ENCODE measurements at regions not wholly inside any gene's neighbourhood (a gene's known extent, or its start where the extent isn't known, plus 50 kb on each side); places are given as distances from the start of the nearest gene placed in this dataset.

- no peak for DNase-seq (ENCODE audit: low read depth)
- no peak overlapping the region for H3K4me3 ChIP-seq (ENCODE audit: low read depth, low read length)
- TF ChIP-seq CTCF (IDR thresholded peaks at IDR 0.05; ENCODE audit: control insufficient read depth, extremely low read depth, insufficient read depth): no peak
Observed at GRCh38 chr14:104366931-104367865, 212.4 kb upstream of the C14orf180 start.

DNA sequence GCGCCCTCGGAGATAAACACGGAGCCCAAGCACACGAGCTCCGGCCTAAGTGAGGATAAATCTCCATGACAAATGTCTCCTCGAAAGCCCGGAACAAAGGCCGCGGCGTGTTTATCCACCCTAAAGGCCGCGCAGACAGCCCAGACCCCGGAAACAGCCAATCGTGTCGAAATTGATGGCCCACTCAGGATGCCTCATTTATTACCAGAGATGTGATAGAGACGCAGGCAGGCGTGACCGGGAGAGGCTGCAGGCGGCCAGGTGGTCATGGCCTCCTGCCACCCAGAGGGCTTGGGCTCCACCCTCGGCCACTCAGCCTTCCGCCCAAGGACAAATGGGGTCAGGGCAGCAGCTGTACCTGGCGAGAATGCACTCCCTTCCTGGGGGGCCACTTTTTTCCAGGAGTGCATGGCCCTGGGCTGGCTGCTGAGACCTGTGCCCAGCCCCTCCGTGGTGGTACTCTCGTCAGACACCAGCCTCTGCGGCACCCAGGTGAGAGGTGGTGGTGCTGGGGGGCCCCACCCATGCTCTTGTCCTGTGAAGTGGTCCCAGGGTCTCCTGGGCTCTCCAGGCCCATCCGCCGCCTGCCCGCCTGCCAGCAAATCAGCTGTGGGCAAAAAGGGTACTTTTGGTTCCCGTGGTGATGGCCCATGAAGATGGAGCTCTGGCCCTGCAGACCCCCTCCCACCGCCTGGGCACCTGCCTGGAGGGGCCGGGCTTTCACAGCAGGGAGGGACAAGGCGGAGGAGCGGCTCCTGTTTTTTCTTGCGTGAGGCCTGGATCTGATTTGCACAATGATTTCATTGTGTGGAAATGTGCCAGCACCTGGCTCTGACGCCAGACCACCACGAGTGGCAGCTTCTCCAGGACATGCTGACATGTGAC lies 211.5 kb upstream of the C14orf180 start:
- DNase-seq (ENCODE audit: low read depth): no peak
- TF ChIP-seq CTCF (IDR thresholded peaks at IDR 0.05; ENCODE audit: control insufficient read depth, extremely low read depth, insufficient read depth): no peak
- H3K4me3 ChIP-seq (ENCODE audit: low read depth, low read length): no peak overlapping the region

GRCh38 chr14:104368751-104369100 lies 210.8 kb upstream of the C14orf180 start:
- no peak for TF ChIP-seq CTCF (IDR thresholded peaks at IDR 0.05; ENCODE audit: control insufficient read depth, extremely low read depth, insufficient read depth)
- no peak for DNase-seq (ENCODE audit: low read depth)
- no peak overlapping the region for H3K4me3 ChIP-seq (ENCODE audit: low read depth, low read length)

DNA sequence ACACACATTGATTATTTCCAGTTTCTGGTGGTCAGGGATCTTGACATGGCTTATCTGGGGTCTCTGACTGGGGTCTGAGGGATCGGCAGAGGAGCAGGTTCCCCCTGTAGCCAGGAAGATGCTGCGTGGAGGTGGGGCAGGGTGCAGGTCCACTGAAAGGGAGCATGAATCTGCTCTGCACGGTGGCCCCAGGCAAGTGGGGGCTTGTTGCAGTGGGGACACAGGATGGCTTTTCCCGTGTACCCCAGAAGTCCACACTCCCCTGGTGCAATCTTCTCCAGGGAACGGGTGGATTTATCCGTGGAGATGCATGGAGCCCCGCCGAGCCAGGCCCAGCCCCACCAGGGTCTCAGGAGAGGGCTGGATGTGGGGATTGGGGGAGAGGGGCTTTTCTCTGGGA lies 210.4 kb upstream of the C14orf180 start:
- no peak for DNase-seq (ENCODE audit: low read depth)
- no peak overlapping the region for H3K4me3 ChIP-seq (ENCODE audit: low read depth, low read length)
- TF ChIP-seq CTCF (IDR thresholded peaks at IDR 0.05; ENCODE audit: control insufficient read depth, extremely low read depth, insufficient read depth): no peak

DNA sequence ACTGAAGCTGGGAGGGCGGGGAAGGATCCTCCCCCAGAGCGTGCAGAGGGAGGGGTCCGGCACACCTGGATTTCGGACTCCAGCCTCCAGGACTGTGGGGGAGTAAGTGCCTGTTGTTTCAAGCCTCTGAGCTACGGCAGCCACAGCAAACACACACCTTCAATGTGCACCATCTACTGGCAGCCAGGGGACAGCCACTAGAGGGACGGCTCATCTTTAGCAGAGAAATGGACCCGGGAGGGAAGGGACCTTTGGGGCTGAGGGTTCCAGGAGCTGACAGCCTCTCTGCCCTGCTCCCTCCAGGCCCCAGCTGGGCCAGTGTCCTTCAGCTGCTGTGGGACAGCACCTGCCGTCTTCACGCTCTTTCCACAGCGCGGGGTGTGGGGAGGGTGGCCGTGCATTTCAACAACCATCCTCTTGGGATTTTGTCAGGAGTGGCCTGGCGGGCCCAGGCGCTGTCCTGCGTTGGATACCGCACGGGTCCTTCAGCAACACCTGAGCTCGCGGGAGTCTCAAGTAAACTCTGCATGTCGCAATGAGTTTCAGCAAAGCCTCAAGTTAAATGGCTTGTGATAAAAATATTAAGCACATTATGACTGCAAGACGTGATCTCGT lies 209.2 kb upstream of the C14orf180 start:
- peak; percentile 95 for TF ChIP-seq CTCF (IDR thresholded peaks at IDR 0.05; ENCODE audit: control insufficient read depth, extremely low read depth, insufficient read depth)
- DNase-seq (ENCODE audit: low read depth): no peak
- H3K4me3 ChIP-seq (ENCODE audit: low read depth, low read length): no peak overlapping the region

GRCh38 chr14:104371031-104371430 lies 208.5 kb upstream of the C14orf180 start:
- no peak overlapping the region for H3K4me3 ChIP-seq (ENCODE audit: low read depth, low read length)
- no peak for DNase-seq (ENCODE audit: low read depth)
- TF ChIP-seq CTCF (IDR thresholded peaks at IDR 0.05; ENCODE audit: control insufficient read depth, extremely low read depth, insufficient read depth): no peak

Data from LNCaP clone FGC (cell line).